ENCODE measurements at regions not wholly inside any gene's neighbourhood (a gene's known extent, or its start where the extent isn't known, plus 50 kb on each side); places are given as distances from the start of the nearest gene placed in this dataset.

GRCh38 chr11:13160346-13160745, 117.2 kb upstream of the BMAL1 start:
- intact Hi-C loops (cut with DNase I) = no loop called here
- H3K27ac ChIP-seq = peak overlapping the region; percentile 27
- no peak for DNase-seq (ENCODE audit: extremely low spot score in 2 of 2)

GRCh38 chr11:13160806-13161205, 116.8 kb upstream of the BMAL1 start:
- Histone ChIP-seq H3K27ac (peak overlapping the region; percentile 27), H3K9me3 (no peaks in the 10 kb centered on the region), H3K36me3 (no peaks in the 10 kb centered on the region), H3K4me1 (peaks cover 3% of the 10 kb centered on the region), H3K4me3 (no peak overlapping the region), H3K27me3 (no peaks in the 10 kb centered on the region)
- TF ChIP-seq CTCF (IDR thresholded peaks at IDR 0.05) (no peak), POLR2AphosphoS5 (IDR thresholded peaks at IDR 0.05; ENCODE audit: insufficient read depth in 1 of 2, low read depth in 1 of 2) (peak in 1 of 2 donors; percentile 32)
- no peak for DNase-seq (ENCODE audit: extremely low spot score in 2 of 2)
- intact Hi-C loops (cut with DNase I) = no loop called here

More at GRCh38 chr11:13160346-13160745, 117.2 kb upstream of the BMAL1 start:
- TF ChIP-seq POLR2A (IDR thresholded peaks at IDR 0.05) (no peak), CTCF (IDR thresholded peaks at IDR 0.05) (no peak), POLR2AphosphoS5 (IDR thresholded peaks at IDR 0.05; ENCODE audit: insufficient read depth in 1 of 2, low read depth in 1 of 2) (no peak)
- H3K27me3 ChIP-seq = no peaks in the 10 kb centered on the region
- H3K36me3 ChIP-seq = no peaks in the 10 kb centered on the region
- H3K4me1 ChIP-seq = peaks cover 3% of the 10 kb centered on the region
- H3K9me3 ChIP-seq = no peaks in the 10 kb centered on the region
- no peak overlapping the region for H3K4me3 ChIP-seq

- Histone ChIP-seq H3K4me1 (peaks cover 3% of the 10 kb centered on the region), H3K27me3 (no peaks in the 10 kb centered on the region), H3K4me3 (no peak overlapping the region), H3K9me3 (no peaks in the 10 kb centered on the region), H3K27ac (no peak overlapping the region), H3K36me3 (no peaks in the 10 kb centered on the region)
- intact Hi-C loops (cut with DNase I) = no loop called here
- TF ChIP-seq POLR2A (IDR thresholded peaks at IDR 0.05) (no peak), POLR2AphosphoS5 (IDR thresholded peaks at IDR 0.05; ENCODE audit: insufficient read depth in 1 of 2, low read depth in 1 of 2) (no peak), CTCF (IDR thresholded peaks at IDR 0.05) (no peak)
- no peak for DNase-seq (ENCODE audit: extremely low spot score in 2 of 2)
Measured at GRCh38 chr11:13163158-13163557, 114.4 kb upstream of the BMAL1 start.

GRCh38 chr11:13166036-13166435, 111.6 kb upstream of the BMAL1 start:
- H3K27me3 ChIP-seq = no peaks in the 10 kb centered on the region
- H3K9me3 ChIP-seq = no peaks in the 10 kb centered on the region
- peaks cover 14% of the 10 kb centered on the region for H3K4me1 ChIP-seq
- no peaks in the 10 kb centered on the region for H3K36me3 ChIP-seq
- intact Hi-C loops (cut with DNase I) = no loop called here
- no peak for DNase-seq (ENCODE audit: extremely low spot score in 2 of 2)
- H3K27ac ChIP-seq = no peak overlapping the region
- TF ChIP-seq POLR2AphosphoS5 (IDR thresholded peaks at IDR 0.05; ENCODE audit: insufficient read depth in 1 of 2, low read depth in 1 of 2) (no peak), POLR2A (IDR thresholded peaks at IDR 0.05) (no peak)
- H3K4me3 ChIP-seq = no peak overlapping the region

- peaks cover 11% of the 10 kb centered on the region for H3K4me1 ChIP-seq
- intact Hi-C loops (cut with DNase I) = no loop called here
- H3K36me3 ChIP-seq = no peaks in the 10 kb centered on the region
- H3K9me3 ChIP-seq = no peaks in the 10 kb centered on the region
- no peak overlapping the region for H3K27ac ChIP-seq
- TF ChIP-seq CTCF (IDR thresholded peaks at IDR 0.05) = no peak
- peak in 1 of 2 donors; percentile 48 for TF ChIP-seq POLR2AphosphoS5 (IDR thresholded peaks at IDR 0.05; ENCODE audit: insufficient read depth in 1 of 2, low read depth in 1 of 2)
- H3K27me3 ChIP-seq = no peaks in the 10 kb centered on the region
- no peak overlapping the region for H3K4me3 ChIP-seq
- no peak for DNase-seq (ENCODE audit: extremely low spot score in 2 of 2)
Measured at GRCh38 chr11:13168271-13168670, 109.3 kb upstream of the BMAL1 start.

Measured in vagina (tissue), 2 donors.